22Rv1 (cell line): ENCODE measurements at regions not wholly inside any gene's neighbourhood (a gene's known extent, or its start where the extent isn't known, plus 50 kb on each side); places are given as distances from the start of the nearest gene placed in this dataset.

Experiments used
- CTCF ChIP-seq: fragments of 450-650 bp; IDR thresholded peaks from 2 replicates; pipeline ENCODE4 v1.5.1; 2017; ENCODE audit warnings: mild to moderate bottlenecking
- ZFX ChIP-seq: fragments of 450-650 bp; IDR thresholded peaks from 2 replicates; pipeline ENCODE4 v1.6.1; 2017; ENCODE audit warnings: antibody characterized with exemption, borderline replicate concordance

GRCh38 chr2:7265286-7265685 is 348.1 kb downstream of the RNF144A start:
- no peak for TF ChIP-seq ZFX
- no peak for TF ChIP-seq CTCF
